HG03135 (cell line): ENCODE measurements at regions not wholly inside any gene's neighbourhood (a gene's known extent, or its start where the extent isn't known, plus 50 kb on each side); places are given as distances from the start of the nearest gene placed in this dataset.

Experiments used
- ATAC-seq: cut with Tn5 transposase; IDR thresholded peaks from one replicate; pipeline ENCODE4 v1.9.1; 2021; ENCODE audit warnings: mild to moderate bottlenecking, moderate library complexity; ENCODE audit not compliant: unreplicated experiment

DNA sequence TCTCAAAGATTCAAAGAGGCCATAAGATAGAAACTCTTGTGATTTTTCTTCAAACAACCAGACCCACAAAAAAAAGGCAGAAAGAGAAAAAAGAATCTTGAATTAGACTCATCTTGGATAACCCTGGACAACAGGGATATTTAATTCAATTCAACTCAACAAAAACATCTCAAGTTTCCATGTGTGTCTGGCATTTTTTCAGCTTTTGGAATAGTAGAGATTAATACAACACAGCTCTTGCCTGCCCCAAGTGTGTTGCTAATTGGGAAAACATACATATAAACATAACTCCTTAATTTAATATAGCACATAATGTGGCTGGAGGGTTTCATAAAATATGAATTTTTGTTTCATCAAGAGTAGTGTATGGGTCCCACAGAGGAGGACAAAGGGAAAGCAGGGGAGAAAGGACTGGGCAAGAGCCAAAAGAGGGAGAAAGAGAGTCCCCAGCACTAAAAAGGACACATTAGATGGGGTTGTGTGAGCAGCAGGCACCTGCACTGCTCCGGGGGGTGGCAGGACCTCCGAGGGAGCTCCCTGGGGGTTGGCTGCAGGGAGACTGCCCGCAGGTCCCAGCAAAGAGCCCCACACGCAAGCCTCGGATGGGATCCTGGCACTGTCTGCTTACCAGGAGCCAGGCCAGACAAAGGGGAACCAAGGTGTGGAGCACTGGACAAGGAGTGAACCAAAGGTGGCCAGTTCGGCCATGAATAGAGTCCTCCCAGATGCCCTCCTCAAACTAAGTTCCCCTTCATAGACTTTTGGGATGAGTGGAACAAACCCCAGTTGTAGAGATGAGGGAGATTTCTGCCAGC is 65.6 kb upstream of the TMEM72 start:
- ATAC-seq, result no peak

DNA sequence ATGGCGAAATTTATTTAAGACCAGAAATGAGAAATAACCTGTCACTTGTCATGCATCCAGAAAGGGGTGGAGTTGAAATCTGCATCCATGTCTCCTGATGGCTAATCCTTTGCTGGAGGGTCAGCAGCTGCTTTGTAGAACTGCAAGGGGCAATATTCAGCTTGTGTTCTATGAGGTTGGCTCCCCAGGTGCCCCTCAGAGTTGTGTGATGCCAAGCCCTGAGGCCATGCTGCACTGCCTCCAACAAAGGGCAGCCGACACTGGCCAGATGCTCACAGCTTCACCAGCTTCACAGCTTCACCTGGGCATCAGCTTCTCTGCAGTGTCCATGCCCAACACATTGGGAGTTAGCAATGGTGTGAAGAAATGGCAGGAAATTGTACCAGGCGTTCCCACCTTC is 64.0 kb upstream of the TMEM72 start:
- ATAC-seq, result no peak

DNA sequence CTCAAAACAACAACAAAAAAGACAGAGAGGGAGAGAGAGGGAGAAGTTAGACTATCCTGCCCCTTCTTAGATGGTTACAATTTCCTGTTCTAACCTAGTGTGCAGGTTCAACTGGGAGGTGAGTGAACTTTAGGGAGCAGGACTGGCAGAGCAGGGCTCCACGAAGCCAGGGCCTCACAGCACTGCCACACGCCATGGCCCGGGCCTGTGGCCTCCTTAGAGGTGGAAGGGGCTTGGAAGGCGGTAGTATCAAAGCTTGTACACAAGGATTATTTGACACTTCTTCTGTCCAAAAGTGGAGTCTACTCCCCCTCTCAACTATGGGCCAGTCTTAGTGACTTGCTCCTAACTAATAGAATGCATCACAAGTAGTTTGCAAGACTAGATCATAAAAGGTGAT is 62.9 kb upstream of the TMEM72 start:
- ATAC-seq, result no peak

DNA sequence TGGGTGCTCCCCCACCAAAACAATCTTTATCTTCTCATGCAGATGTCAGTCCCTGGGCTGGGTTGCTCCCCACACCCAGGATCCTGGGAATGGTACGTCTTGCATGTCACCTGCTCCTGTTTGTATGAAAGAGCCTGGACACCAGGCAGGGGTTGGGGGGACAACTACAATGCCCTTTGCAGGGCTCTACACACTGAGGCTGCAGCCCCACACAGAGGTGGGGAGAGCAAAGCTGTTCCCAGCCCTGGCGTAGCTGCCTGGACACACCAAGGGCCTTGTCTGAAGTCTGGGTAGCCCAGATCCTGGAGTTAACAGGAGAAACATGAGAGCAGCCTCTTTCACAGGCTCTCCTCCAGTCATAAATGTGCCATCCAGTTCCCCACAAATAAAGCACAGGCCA is 61.2 kb upstream of the TMEM72 start:
- ATAC-seq, result no peak

DNA sequence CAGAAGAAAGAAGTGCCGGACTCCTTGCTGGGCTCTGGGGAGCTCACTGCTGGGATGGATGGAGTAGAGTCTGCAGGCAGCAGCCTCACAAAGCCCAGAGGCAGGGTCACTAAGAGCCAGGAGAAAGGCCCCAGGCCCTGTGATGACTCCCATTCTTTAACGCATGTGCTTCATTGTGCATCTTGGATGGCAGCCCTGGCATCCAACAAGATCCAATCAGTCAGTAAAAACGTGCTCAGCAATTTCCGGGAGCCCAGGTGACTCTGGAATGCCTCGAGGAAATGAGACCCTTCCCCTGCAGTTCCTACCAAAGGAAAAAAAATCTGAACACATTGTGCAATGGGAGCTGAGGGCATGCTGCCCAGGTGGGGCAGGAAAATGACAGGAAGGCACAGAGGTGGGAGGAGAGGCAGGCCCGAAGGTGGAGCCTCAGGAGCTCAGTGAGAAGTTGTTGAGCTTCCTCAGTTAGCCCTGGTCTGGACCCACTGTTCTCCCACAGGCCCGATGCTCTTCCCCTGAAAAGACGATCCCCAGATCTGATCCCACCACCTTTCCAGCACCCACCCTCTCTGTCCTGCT is 60.7 kb upstream of the TMEM72 start:
- no peak for ATAC-seq

DNA sequence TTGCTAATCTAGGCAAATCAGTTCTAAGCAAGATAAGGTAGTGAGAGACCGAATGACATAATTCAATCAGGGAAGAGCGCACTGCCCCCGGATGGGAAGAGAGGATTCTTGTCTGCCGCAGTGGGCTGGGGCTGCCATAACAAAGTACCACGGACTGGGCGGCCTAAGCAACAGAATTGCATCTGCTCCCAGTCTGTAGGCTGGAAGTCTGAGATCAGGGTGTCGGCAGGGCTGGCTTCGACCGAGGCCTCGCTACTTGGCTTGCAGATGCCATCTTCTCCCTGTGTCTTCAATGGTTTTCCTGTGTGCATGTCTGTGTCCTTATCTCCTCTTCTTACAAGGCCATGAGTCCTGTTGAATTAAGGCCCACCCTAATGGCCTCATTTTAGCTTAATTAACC is 59.7 kb upstream of the TMEM72 start:
- no peak for ATAC-seq

DNA sequence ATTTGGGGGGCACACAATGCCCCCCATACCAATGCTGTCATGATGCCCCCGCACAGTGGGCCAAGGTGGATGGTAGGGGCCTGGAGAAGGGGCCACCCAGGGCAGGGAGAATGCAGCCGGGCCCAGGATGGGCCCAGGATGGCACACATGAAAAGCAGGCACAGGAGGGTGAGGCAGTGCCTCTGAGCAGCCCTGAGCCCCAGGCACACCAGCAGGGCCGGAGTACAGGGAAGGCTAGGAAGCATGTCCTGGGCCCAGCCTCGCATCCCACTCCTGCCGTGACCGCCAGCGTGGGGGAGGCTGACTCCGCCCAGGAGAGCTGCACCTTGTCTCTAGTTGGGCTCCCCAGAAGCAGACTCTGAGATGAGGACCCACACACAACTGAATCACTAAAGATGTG is 59.3 kb upstream of the TMEM72 start:
- ATAC-seq, result no peak

DNA sequence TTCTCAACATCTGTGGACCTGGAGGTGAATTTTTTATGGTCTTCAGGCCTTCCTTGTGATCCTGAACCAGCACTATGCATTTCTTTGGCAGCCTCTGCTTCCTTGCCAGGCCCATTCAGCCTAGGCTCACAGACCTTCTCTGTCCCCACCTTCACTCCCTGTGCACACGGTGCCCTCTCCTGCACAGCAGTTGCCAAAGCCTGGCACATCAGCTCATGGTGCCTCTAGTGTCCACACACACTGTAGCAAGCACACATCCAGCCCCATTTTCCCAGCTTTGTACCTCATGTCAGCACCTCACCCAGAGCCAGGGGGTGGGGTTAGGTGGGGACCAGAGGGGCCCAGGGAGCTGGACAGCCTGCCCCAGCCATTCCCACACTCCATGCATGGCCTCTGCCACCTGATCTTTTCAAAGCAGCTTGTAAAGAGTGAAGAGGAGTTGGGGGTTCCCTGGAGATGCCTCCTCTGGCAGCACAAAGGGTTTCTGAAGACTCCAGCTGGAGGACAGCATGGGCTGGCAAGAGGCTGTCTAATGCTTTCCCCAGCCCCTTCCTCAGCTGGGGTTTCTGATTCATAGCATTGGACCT is 57.9 kb upstream of the TMEM72 start:
- ATAC-seq, result no peak

DNA sequence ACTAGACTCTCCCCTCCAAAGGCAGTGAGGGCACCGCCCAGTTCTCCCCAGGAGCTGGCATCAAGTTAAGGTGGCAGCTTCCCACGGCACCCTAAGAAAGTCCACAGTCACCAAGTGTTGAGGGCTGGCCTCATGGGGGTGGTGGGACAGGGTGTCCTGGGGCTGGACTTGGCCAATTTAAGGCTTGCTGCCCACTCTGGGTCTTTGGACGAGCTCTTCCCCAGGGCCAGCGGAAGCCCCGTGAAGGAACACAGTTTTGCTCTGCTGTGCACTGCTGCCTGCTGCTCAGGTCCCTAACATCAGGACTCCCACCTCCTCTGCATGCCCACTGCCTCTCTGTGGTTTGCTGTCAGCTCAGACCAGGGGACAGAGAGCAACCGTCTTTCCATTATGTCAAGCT is 57.3 kb upstream of the TMEM72 start:
- ATAC-seq, result no peak

DNA sequence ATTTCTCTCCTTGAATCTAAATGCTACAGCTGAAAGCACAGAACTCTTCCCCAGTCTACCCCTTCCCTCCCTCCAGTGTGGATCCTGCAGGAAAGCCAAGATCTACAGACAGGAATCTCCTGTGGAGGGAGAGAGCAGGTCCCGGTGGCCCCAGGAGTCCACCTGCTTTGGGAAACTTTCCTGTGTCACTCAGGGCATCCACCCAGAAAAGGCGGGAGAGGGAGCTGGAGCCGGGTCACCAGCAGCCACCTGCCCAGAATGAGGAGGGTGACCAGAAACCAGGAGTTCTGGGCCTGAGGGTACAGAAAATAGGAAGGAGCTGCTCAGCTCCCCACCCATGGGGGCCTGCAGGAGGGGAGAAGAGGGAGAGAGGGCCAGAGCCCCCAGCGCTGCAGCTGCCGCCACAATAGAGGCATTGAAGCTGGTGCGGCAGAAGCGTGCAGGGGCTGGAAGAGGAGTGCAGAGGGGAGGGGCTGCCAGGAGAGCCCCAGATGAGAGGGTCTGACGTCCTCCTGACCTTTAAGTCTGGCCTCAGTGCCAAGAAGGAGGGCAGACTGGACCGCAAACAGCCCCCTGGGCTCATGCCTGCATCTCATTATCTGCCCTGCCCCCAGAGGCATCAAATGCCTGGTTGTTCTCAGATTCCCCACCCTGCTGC is 56.3 kb upstream of the TMEM72 start:
- ATAC-seq, result no peak

DNA sequence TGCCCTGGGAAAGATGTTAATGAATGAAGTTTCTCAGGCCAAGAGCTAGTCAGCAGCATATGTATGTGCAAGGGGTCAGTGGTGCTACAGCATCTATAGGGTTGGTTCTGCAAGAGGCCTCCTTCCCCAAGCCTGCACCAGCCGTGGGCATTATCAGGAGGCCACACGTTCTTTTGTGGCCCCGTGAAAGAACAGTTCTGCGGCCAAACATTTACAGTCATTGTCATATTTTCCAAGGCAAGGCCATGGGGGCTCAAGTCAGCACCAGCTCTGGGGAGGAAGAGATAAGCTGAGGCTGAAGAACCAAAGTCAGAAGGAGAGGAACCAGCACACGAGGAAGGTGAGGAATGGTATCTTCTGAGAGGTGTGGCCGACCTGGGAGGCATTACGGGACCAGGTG is 54.4 kb upstream of the TMEM72 start:
- no peak for ATAC-seq

DNA sequence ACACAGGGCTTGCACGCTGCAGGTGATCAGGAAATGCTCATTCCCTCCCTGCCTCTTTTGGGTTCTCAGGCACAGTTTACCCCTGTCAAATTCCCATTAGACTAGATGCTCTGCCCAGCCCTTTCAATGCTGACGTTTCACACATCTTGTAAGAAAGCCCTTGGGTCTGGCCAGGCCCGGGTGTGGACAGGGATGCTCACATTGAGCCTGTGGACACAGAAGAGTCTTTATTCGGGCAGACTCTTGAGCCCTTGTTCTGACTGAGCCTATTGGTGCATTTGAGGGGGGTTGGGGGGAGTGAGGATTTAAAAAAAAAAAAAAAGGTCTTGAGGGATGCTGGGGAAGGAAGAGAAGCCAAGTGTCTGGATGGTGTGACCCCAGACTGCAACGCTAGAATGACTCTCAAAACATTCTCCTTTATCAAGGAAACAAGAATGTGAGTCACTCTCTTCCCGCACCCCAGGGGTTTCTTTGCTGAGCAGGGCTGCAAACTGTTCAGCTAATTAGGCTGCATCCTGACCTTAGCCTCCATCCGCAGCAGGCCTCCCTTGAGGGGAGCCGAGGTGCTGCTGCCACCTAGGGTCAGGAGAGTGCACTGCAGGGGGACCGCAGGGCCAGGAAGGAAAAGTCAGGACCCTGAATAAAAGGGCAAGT is 53.6 kb upstream of the TMEM72 start:
- no peak for ATAC-seq

DNA sequence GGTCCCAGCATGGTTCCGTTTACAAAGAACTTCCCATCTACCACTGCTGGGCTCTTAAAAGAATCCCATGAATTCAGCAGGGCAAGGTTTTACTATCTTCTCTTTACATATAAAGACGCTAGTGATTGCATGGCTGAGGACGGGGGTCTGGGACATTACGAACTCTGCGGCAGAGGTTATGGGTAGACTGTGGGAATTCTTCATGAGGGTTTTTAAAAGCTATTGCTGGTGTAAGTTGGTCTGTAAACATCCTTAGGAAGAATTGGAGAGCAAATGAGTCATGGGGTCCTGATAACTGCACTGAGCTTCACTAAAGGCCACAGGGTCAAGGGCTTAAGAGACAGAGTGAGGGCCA is 53.1 kb upstream of the TMEM72 start:
- no peak for ATAC-seq

DNA sequence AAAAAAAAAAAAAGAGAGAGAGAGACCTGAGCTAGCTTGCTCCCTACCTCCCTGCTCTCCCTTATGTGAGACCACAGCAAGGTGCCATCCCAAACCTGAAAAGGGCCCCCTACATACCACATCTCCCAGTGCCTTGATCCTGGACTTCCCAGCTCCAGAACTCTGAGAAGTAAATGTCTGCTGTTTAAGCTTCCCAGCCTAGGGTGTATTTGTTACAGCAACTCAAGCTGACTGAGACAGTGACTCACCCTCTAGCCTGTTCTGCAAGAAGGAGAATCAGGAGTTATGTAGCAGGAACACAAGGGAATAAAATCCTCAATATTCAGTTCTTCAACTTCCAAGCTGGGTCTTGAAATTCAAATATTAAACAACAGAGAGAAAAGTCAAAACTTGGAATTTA is 52.1 kb upstream of the TMEM72 start:
- ATAC-seq, result no peak

DNA sequence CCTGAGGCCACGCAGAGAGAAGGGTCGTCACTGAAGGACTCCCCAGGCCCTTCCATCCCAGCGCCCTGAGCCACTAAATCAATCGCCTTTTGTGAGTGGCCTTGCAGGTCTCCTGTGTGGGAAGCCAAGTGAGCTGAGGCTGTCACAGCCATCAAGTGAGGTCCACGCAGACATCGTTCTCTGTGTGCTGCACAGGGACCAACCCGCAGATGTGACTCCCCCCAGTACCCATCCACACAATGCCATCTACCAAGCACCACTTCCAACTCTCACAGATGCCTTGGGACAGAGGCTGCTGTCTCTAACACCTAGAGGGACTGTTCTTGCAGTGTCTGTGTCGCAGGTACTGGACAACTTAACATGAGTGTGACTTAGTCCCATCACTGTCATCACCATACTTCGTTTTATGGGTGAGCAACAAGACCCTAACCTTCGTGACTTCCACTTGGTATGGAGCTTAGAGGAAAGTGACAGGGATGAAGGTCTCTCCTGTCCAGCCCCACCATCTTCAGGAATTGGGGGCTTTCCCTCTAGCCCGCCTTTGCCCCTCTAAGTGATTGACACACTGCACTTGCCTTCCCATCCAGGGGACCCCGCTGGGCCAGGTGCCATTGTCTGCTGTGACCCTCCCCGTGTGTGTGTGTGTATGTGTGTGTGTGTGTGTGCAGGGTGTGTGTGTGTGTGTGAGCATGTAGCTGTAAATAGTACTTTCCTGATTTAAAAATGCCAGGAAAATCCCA is 51.4 kb upstream of the TMEM72 start:
- ATAC-seq, result no peak

DNA sequence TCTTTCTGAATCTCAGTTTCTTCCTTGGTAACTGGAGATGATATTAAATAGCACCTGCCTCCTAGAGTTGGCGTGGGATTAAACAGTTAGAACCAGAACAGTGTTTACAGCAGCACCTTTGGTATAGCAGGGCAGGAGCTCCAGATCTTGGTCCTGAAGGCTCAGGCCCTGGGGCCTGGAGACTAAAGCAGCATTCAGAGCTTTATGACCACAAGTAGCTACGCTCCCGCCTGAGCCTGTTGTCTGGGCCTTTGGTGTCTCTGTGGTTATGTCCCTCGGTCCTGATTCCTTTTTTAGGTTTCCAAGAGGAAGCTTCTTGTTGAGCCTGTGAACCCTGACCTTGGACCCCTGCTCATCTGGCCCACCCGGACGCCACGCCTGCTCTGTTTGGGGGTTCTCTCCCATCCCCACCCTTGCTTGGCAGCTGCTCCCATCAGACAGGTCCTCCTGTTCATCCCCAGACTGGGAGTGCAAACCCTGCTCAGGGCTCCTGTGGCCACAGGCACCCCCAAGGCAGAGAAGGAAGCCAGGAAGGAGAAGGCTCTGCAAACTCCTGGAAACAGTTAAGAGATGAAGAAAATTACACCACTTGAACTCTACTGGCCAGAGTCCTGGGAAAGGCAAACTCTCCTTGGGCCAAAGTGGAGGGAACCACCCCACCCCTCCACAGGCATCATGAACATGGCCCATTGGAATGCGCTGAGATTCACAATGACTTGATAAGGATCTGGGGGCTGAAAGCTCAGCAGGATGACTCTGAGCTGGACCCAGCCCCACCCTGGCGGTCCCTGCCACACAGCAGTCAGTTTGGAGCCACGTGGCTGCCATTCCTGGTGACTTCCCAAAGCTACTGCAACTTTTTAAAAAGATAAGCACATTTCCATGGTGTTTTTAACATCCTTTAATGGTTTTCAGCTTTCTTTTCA is 50.1 kb upstream of the TMEM72 start:
- no peak for ATAC-seq
